GM18519 (cell line): ENCODE measurements at regions not wholly inside any gene's neighbourhood (a gene's known extent, or its start where the extent isn't known, plus 50 kb on each side); places are given as distances from the start of the nearest gene placed in this dataset.
"Not testable (repeated sequence)": the region's sequence is repeated elsewhere in the genome, so short reads cannot be mapped to it uniquely, and the experiment has no call there.

Experiments used
- ATAC-seq: cut with Tn5 transposase; IDR thresholded peaks from one replicate; pipeline ENCODE4 v1.9.1; 2021; ENCODE audit warnings: mild to moderate bottlenecking, moderate library complexity; ENCODE audit not compliant: unreplicated experiment, low FRiP score

GRCh38 chr7:13241416-13241815, 554.0 kb downstream of the ARL4A start:
- no peak for ATAC-seq

- no peak for ATAC-seq
Observed at GRCh38 chr7:13257661-13258060, 570.2 kb downstream of the ARL4A start.

GRCh38 chr7:13258386-13258785, 571.0 kb downstream of the ARL4A start:
- no peak for ATAC-seq

GRCh38 chr7:13259930-13260329, 572.5 kb downstream of the ARL4A start:
- no peak for ATAC-seq

GRCh38 chr7:13262929-13263530, 575.6 kb downstream of the ARL4A start:
- ATAC-seq: peak; percentile 42

GRCh38 chr7:13265271-13265670, 577.8 kb downstream of the ARL4A start:
- ATAC-seq: no peak

- not testable (repeated sequence) for ATAC-seq
Observed at GRCh38 chr7:13274205-13274604, 586.8 kb downstream of the ARL4A start.

- no peak for ATAC-seq
Observed at GRCh38 chr7:13276977-13277376, 589.5 kb downstream of the ARL4A start.

- ATAC-seq: no peak
Observed at GRCh38 chr7:13278020-13278419, 590.6 kb downstream of the ARL4A start.

GRCh38 chr7:13279854-13280435, 592.5 kb downstream of the ARL4A start:
- no peak for ATAC-seq

GRCh38 chr7:13282377-13282980, 595.0 kb downstream of the ARL4A start:
- no peak for ATAC-seq

GRCh38 chr7:13286916-13287315, 599.5 kb downstream of the ARL4A start:
- no peak for ATAC-seq

GRCh38 chr7:13288516-13288915, 601.1 kb downstream of the ARL4A start:
- no peak for ATAC-seq

GRCh38 chr7:13290975-13291374, 603.5 kb downstream of the ARL4A start:
- ATAC-seq: no peak

- no peak for ATAC-seq
Observed at GRCh38 chr7:13293264-13294002, 606.0 kb downstream of the ARL4A start.

- no peak for ATAC-seq
Observed at GRCh38 chr7:13307040-13307439, 619.6 kb downstream of the ARL4A start.

GRCh38 chr7:13308423-13308822, 621.0 kb downstream of the ARL4A start:
- ATAC-seq: no peak

GRCh38 chr7:13309535-13309934, 622.1 kb downstream of the ARL4A start:
- ATAC-seq: no peak

GRCh38 chr7:13312307-13312706, 624.9 kb downstream of the ARL4A start:
- no peak for ATAC-seq

GRCh38 chr7:13320333-13320732, 632.9 kb downstream of the ARL4A start:
- no peak for ATAC-seq

- no peak for ATAC-seq
Observed at GRCh38 chr7:13321316-13321715, 633.9 kb downstream of the ARL4A start.
